ENCODE measurements at regions not wholly inside any gene's neighbourhood (a gene's known extent, or its start where the extent isn't known, plus 50 kb on each side); places are given as distances from the start of the nearest gene placed in this dataset.
A peak's percentile ranks its signal among the peaks of the same experiment; 100 is the strongest.
"Not testable (repeated sequence)": the region's sequence is repeated elsewhere in the genome, so short reads cannot be mapped to it uniquely, and the experiment has no call there.

GRCh38 chr1:99444211-99444927, 180.1 kb downstream of the PLPPR4 start:
- not testable (repeated sequence) for DNase-seq (ENCODE audit: low spot score)

- no peak for DNase-seq (ENCODE audit: low spot score)
Observed at GRCh38 chr1:99445071-99445470, 180.8 kb downstream of the PLPPR4 start.

GRCh38 chr1:99445486-99445885, 181.2 kb downstream of the PLPPR4 start:
- no peak for DNase-seq (ENCODE audit: low spot score)

GRCh38 chr1:99447721-99448120, 183.4 kb downstream of the PLPPR4 start:
- DNase-seq (ENCODE audit: low spot score): no peak

- no peak for DNase-seq (ENCODE audit: low spot score)
Observed at GRCh38 chr1:99455760-99456159, 190.2 kb upstream of the PALMD start.

GRCh38 chr1:99456536-99456935, 189.4 kb upstream of the PALMD start:
- DNase-seq (ENCODE audit: low spot score): no peak

GRCh38 chr1:99457381-99458165, 188.3 kb upstream of the PALMD start:
- peak; percentile 47 for DNase-seq (ENCODE audit: low spot score)

- no peak for DNase-seq (ENCODE audit: low spot score)
Observed at GRCh38 chr1:99461499-99461898, 184.4 kb upstream of the PALMD start.

- no peak for DNase-seq (ENCODE audit: low spot score)
Observed at GRCh38 chr1:99464738-99465137, 181.2 kb upstream of the PALMD start.

- DNase-seq (ENCODE audit: low spot score): no peak
Observed at GRCh38 chr1:99465176-99465900, 180.6 kb upstream of the PALMD start.

GRCh38 chr1:99467645-99468044, 178.3 kb upstream of the PALMD start:
- DNase-seq (ENCODE audit: low spot score): no peak

- peak; percentile 33 for DNase-seq (ENCODE audit: low spot score)
Observed at GRCh38 chr1:99469550-99469971, 176.4 kb upstream of the PALMD start.

GRCh38 chr1:99472893-99473292, 173.0 kb upstream of the PALMD start:
- DNase-seq (ENCODE audit: low spot score): no peak

- DNase-seq (ENCODE audit: low spot score): no peak
Observed at GRCh38 chr1:99474350-99474893, 171.5 kb upstream of the PALMD start.

- no peak for DNase-seq (ENCODE audit: low spot score)
Observed at GRCh38 chr1:99476058-99476457, 169.9 kb upstream of the PALMD start.

GRCh38 chr1:99481391-99481996, 164.4 kb upstream of the PALMD start:
- DNase-seq (ENCODE audit: low spot score): peak; percentile 81

- no peak for DNase-seq (ENCODE audit: low spot score)
Observed at GRCh38 chr1:99482286-99482685, 163.6 kb upstream of the PALMD start.

GRCh38 chr1:99482750-99483149, 163.2 kb upstream of the PALMD start:
- DNase-seq (ENCODE audit: low spot score): no peak

GRCh38 chr1:99490031-99490430, 155.9 kb upstream of the PALMD start:
- no peak for DNase-seq (ENCODE audit: low spot score)

GRCh38 chr1:99496067-99496466, 149.8 kb upstream of the PALMD start:
- DNase-seq (ENCODE audit: low spot score): no peak

- DNase-seq (ENCODE audit: low spot score): no peak
Observed at GRCh38 chr1:99497690-99498089, 148.2 kb upstream of the PALMD start.

- DNase-seq (ENCODE audit: low spot score): no peak
Observed at GRCh38 chr1:99500541-99500940, 145.4 kb upstream of the PALMD start.

Measured in Ammon's horn (tissue), 1 donor.